ENCODE measurements at regions not wholly inside any gene's neighbourhood (a gene's known extent, or its start where the extent isn't known, plus 50 kb on each side); places are given as distances from the start of the nearest gene placed in this dataset.

GRCh38 chr21:31457675-31458074 is 113.6 kb upstream of the TIAM1 start:
- no peak for DNase-seq (ENCODE audit: low spot score in 2 of 2)
- intact Hi-C loops (cut with DNase I; ENCODE audit: low total_unique reads), result no loop called here

GRCh38 chr21:31456201-31456600 is 112.1 kb upstream of the TIAM1 start:
- Histone ChIP-seq H3K27ac (no peak overlapping the region), H3K9me3 (no peaks in the 10 kb centered on the region), H3K36me3 (no peaks in the 10 kb centered on the region), H3K4me3 (no peak overlapping the region), H3K27me3 (no peaks in the 10 kb centered on the region), H3K4me1 (no peaks in the 10 kb centered on the region)
- intact Hi-C loops (cut with DNase I; ENCODE audit: low total_unique reads), result no loop called here
- no peak for DNase-seq (ENCODE audit: low spot score in 2 of 2)
- TF ChIP-seq CTCF (IDR thresholded peaks at IDR 0.05), result no peak
- no peak for TF ChIP-seq POLR2AphosphoS5 (IDR thresholded peaks at IDR 0.05)
- TF ChIP-seq POLR2A (IDR thresholded peaks at IDR 0.05), result no peak

More at GRCh38 chr21:31457675-31458074, 113.6 kb upstream of the TIAM1 start:
- Histone ChIP-seq H3K27me3 (no peaks in the 10 kb centered on the region), H3K4me1 (no peaks in the 10 kb centered on the region), H3K27ac (no peak overlapping the region), H3K36me3 (no peaks in the 10 kb centered on the region), H3K4me3 (no peak overlapping the region), H3K9me3 (no peaks in the 10 kb centered on the region)
- no peak for TF ChIP-seq POLR2AphosphoS5 (IDR thresholded peaks at IDR 0.05)
- no peak for TF ChIP-seq CTCF (IDR thresholded peaks at IDR 0.05)
- TF ChIP-seq POLR2A (IDR thresholded peaks at IDR 0.05), result no peak

- Histone ChIP-seq H3K9me3 (no peaks in the 10 kb centered on the region), H3K36me3 (no peaks in the 10 kb centered on the region), H3K4me1 (no peaks in the 10 kb centered on the region), H3K27ac (no peak overlapping the region), H3K4me3 (no peak overlapping the region), H3K27me3 (no peaks in the 10 kb centered on the region)
- DNase-seq (ENCODE audit: low spot score in 2 of 2), result no peak
- intact Hi-C loops (cut with DNase I; ENCODE audit: low total_unique reads), result no loop called here
- TF ChIP-seq CTCF (IDR thresholded peaks at IDR 0.05), result no peak
- no peak for TF ChIP-seq POLR2A (IDR thresholded peaks at IDR 0.05)
- no peak for TF ChIP-seq POLR2AphosphoS5 (IDR thresholded peaks at IDR 0.05)
Observed at GRCh38 chr21:31455506-31455905, 111.4 kb upstream of the TIAM1 start.

GRCh38 chr21:31450980-31451379 is 106.9 kb upstream of the TIAM1 start:
- Histone ChIP-seq H3K36me3 (no peaks in the 10 kb centered on the region), H3K9me3 (no peaks in the 10 kb centered on the region), H3K27me3 (no peaks in the 10 kb centered on the region), H3K4me1 (no peaks in the 10 kb centered on the region), H3K27ac (no peak overlapping the region), H3K4me3 (no peak overlapping the region)
- intact Hi-C loops (cut with DNase I; ENCODE audit: low total_unique reads), result no loop called here
- TF ChIP-seq POLR2A (IDR thresholded peaks at IDR 0.05) (no peak), POLR2AphosphoS5 (IDR thresholded peaks at IDR 0.05) (no peak), CTCF (IDR thresholded peaks at IDR 0.05) (no peak)
- no peak for DNase-seq (ENCODE audit: low spot score in 2 of 2)

- no peaks in the 10 kb centered on the region for H3K4me1 ChIP-seq
- H3K27me3 ChIP-seq, result no peaks in the 10 kb centered on the region
- no peak for TF ChIP-seq POLR2AphosphoS5 (IDR thresholded peaks at IDR 0.05)
- no peak for TF ChIP-seq POLR2A (IDR thresholded peaks at IDR 0.05)
- no peak for DNase-seq (ENCODE audit: low spot score in 2 of 2)
- no peak overlapping the region for H3K27ac ChIP-seq
- intact Hi-C loops (cut with DNase I; ENCODE audit: low total_unique reads), result no loop called here
- H3K4me3 ChIP-seq, result no peak overlapping the region
- H3K36me3 ChIP-seq, result no peaks in the 10 kb centered on the region
- no peaks in the 10 kb centered on the region for H3K9me3 ChIP-seq
Observed at GRCh38 chr21:31449921-31450535, 106.0 kb upstream of the TIAM1 start.

GRCh38 chr21:31448496-31448895 is 104.4 kb upstream of the TIAM1 start:
- no peaks in the 10 kb centered on the region for H3K4me1 ChIP-seq
- no peak overlapping the region for H3K4me3 ChIP-seq
- no peak for DNase-seq (ENCODE audit: low spot score in 2 of 2)
- no peaks in the 10 kb centered on the region for H3K27me3 ChIP-seq
- TF ChIP-seq CTCF (IDR thresholded peaks at IDR 0.05) (no peak), POLR2A (IDR thresholded peaks at IDR 0.05) (no peak), POLR2AphosphoS5 (IDR thresholded peaks at IDR 0.05) (no peak)
- no peaks in the 10 kb centered on the region for H3K36me3 ChIP-seq
- no peaks in the 10 kb centered on the region for H3K9me3 ChIP-seq
- no peak overlapping the region for H3K27ac ChIP-seq
- intact Hi-C loops (cut with DNase I; ENCODE audit: low total_unique reads), result no loop called here
